SK-N-SH treated with all-trans-retinoic acid at 6 μM for 48 hours (cell line): ENCODE measurements at regions not wholly inside any gene's neighbourhood (a gene's known extent, or its start where the extent isn't known, plus 50 kb on each side); places are given as distances from the start of the nearest gene placed in this dataset.

Source experiments
- PATZ1 ChIP-seq: fragments of 250-450 bp; sonication (Bioruptor Pico); IDR thresholded peaks from 2 replicates; pipeline ENCODE4 v1.8.0; 2020; ENCODE audit warnings: mild to moderate bottlenecking, moderate library complexity, borderline replicate concordance
- PPARA ChIP-seq: fragments of 250-450 bp; sonication (Bioruptor Pico); IDR thresholded peaks from 2 replicates; pipeline ENCODE4 v1.5.0; 2020; ENCODE audit warnings: mild to moderate bottlenecking, borderline replicate concordance
- RARB ChIP-seq: fragments of 250-450 bp; sonication (Bioruptor Pico); IDR thresholded peaks from 2 replicates; pipeline ENCODE4 v1.8.0; 2021; ENCODE audit warnings: mild to moderate bottlenecking, moderate library complexity
- ZFP3 ChIP-seq: fragments of 250-450 bp; sonication (Bioruptor Pico); IDR thresholded peaks from 2 replicates; pipeline ENCODE4 v1.5.0; 2020; ENCODE audit warnings: mild to moderate bottlenecking, moderate library complexity
- ZNF565 ChIP-seq: fragments of 450-650 bp; formaldehyde crosslinking; conservative IDR thresholded peaks from 2 replicates; pipeline ENCODE4 v1.5.0; 2020; ENCODE audit warnings: low read depth, mild to moderate bottlenecking, moderate library complexity
- TF ChIP-seq, protein P1 (sequence below): fragments of 250-450 bp; sonication (Bioruptor Pico); IDR thresholded peaks from 2 replicates; pipeline ENCODE4 v1.5.1; 2020; ENCODE audit warnings: low read depth, mild to moderate bottlenecking, moderate library complexity

DNA sequence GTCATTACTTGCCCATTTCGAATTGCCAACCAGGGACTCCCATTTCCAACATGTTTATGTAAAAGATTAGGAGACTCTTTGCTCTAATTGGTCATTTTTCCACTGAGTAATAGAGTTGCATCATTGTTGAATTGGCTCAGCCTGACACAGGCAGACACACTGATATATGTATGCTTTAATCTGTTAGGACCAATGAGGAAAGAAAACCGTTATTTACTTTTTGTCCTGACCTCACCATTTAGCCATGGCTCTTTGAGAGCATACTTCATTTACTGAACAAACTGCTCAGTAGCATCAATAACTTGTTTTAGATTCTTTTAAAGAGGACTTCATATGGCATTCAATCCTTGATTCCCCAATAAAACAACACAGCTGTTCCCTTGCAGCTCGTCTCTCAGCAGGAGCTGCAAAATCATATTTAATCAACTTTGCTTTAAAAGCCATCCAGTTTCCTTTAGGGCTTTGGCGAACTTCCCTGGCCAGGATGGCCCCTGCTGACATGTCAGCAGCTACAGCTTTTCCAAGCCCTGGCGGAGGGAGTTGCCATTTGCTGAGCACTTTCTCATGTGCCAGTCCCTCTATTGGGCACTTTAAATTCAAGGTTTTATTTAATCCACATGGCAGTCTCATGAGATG is 251.5 kb upstream of the TNC start:
- no peak for TF ChIP-seq PATZ1 (CRISPR knock-in tag)
- TF ChIP-seq, protein P1, sequence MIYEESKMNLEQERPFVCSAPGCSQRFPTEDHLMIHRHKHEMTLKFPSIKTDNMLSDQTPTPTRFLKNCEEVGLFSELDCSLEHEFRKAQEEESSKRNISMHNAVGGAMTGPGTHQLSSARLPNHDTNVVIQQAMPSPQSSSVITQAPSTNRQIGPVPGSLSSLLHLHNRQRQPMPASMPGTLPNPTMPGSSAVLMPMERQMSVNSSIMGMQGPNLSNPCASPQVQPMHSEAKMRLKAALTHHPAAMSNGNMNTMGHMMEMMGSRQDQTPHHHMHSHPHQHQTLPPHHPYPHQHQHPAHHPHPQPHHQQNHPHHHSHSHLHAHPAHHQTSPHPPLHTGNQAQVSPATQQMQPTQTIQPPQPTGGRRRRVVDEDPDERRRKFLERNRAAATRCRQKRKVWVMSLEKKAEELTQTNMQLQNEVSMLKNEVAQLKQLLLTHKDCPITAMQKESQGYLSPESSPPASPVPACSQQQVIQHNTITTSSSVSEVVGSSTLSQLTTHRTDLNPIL (CRISPR knock-in tag): no peak
- no peak for TF ChIP-seq ZFP3 (CRISPR knock-in tag)
- no peak for TF ChIP-seq RARB (CRISPR knock-in tag)
- TF ChIP-seq ZNF565: no peak
- no peak for TF ChIP-seq PPARA (CRISPR knock-in tag)
